ENCODE measurements at regions not wholly inside any gene's neighbourhood (a gene's known extent, or its start where the extent isn't known, plus 50 kb on each side); places are given as distances from the start of the nearest gene placed in this dataset.

GRCh38 chr6:147849401-147850330, 341.2 kb downstream of the SAMD5 start:
- no peak overlapping the region for H3K27ac ChIP-seq
- ATAC-seq = no peak
- no peaks in the 10 kb centered on the region for H3K4me1 ChIP-seq
- 68% methylated on average over 10 of the region's 10 CpGs for WGBS (ENCODE audit: missing lambda C conversion rate)
- FAIRE-seq = no peak
- H3K9me3 ChIP-seq = no peaks in the 10 kb centered on the region
- no peak overlapping the region for H3K4me3 ChIP-seq
- DNase-seq (ENCODE audit: low read depth in 1 of 2, low spot score in 1 of 2) = no peak
- POLR2A ChIA-PET = no interaction called here
- TF ChIP-seq TP53 (CRISPR knock-in tag; IDR thresholded peaks at IDR 0.05) (no peak), MAFK (IDR thresholded peaks at IDR 0.05; ENCODE audit: partially characterized antibody) (peak; percentile 36)
- CTCF ChIA-PET = no interaction called here
- no peak overlapping the region for H3K4me2 ChIP-seq

DNA sequence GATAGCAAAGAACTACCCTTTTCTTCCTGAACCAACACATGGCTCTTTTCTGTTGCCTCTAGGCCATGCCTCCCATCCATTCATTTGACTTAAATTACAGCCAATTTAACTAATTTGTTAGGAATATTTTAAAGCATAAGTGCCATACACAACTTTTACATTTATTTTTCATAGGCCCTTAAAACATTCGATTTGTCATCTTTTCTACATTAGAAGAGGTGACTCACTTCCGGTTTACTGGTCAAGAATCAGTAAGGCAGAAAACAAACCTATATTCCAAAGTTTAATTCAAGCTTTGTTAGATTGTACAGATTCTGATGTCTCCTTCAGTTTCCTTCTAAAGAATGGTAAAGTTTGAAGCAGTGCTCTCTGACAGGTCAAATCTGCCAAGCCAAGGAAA, 344.3 kb downstream of the SAMD5 start:
- Histone ChIP-seq H3K27ac (no peak overlapping the region), H3K4me3 (no peak overlapping the region), H3K4me2 (no peak overlapping the region), H3K4me1 (no peaks in the 10 kb centered on the region), H3K9me3 (no peaks in the 10 kb centered on the region)
- ATAC-seq (no peak), FAIRE-seq (no peak), DNase-seq (ENCODE audit: low read depth in 1 of 2, low spot score in 1 of 2) (no peak)
- POLR2A ChIA-PET = no interaction called here
- no peak for TF ChIP-seq POLR2A (IDR thresholded peaks at IDR 0.05; ENCODE audit: low read length)
- TF ChIP-seq FOSL2 (IDR thresholded peaks at IDR 0.05) = no peak
- 0 out of 2 replicates have a peak, but pooled peaks have one; percentile 13 for TF ChIP-seq FOSL2 (CRISPR knock-in tag; IDR thresholded peaks at IDR 0.05)
- CTCF ChIA-PET = no interaction called here
- 49% methylated on average over 2 of the region's 2 CpGs for WGBS (ENCODE audit: missing lambda C conversion rate)

DNA sequence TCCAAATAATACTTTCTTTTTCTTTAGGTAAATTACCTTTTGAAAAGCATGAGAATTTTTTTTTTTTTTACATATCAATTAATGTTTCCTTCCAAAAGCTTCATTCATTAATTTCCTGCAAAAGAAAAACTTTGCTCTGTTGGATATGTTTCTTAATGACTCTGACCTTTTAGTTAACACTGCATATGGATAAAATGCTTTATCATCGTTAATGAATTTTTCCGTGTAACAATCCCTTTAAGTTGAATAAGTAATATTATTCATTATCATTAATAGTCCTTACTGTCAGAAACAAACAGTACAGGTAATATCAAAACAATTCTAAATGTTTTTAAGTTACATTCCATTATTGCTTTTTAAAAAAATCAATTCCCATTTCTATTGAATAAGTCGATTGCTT, 345.1 kb downstream of the SAMD5 start:
- ChIA-PET CTCF (no interaction called here), POLR2A (no interaction called here)
- DNase-seq (ENCODE audit: low read depth in 1 of 2, low spot score in 1 of 2) (no peak), FAIRE-seq (no peak), ATAC-seq (no peak)
- 81% methylated on average over 3 of the region's 3 CpGs for WGBS (ENCODE audit: missing lambda C conversion rate)
- Histone ChIP-seq H3K4me3 (no peak overlapping the region), H3K4me2 (no peak overlapping the region), H3K4me1 (no peaks in the 10 kb centered on the region), H3K9me3 (no peaks in the 10 kb centered on the region), H3K27ac (no peak overlapping the region)
- no peak for TF ChIP-seq ELK1 (IDR thresholded peaks at IDR 0.05; ENCODE audit: low read depth, low read length)
- TF ChIP-seq HOXA7 (CRISPR knock-in tag; IDR thresholded peaks at IDR 0.05) = no peak
- no peak for TF ChIP-seq E2F6 (IDR thresholded peaks at IDR 0.05; ENCODE audit: borderline replicate concordance, low read depth)
- no peak for TF ChIP-seq JUNB (IDR thresholded peaks at IDR 0.05)
- TF ChIP-seq PHF8 (IDR thresholded peaks at IDR 0.05; ENCODE audit: borderline replicate concordance, low read depth) = no peak
- TF ChIP-seq ZC3H11A (IDR thresholded peaks at IDR 0.05) = no peak
- TF ChIP-seq, protein P1, sequence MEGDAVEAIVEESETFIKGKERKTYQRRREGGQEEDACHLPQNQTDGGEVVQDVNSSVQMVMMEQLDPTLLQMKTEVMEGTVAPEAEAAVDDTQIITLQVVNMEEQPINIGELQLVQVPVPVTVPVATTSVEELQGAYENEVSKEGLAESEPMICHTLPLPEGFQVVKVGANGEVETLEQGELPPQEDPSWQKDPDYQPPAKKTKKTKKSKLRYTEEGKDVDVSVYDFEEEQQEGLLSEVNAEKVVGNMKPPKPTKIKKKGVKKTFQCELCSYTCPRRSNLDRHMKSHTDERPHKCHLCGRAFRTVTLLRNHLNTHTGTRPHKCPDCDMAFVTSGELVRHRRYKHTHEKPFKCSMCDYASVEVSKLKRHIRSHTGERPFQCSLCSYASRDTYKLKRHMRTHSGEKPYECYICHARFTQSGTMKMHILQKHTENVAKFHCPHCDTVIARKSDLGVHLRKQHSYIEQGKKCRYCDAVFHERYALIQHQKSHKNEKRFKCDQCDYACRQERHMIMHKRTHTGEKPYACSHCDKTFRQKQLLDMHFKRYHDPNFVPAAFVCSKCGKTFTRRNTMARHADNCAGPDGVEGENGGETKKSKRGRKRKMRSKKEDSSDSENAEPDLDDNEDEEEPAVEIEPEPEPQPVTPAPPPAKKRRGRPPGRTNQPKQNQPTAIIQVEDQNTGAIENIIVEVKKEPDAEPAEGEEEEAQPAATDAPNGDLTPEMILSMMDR (IDR thresholded peaks at IDR 0.05) = no peak
- no peak for TF ChIP-seq ATOH8 (CRISPR knock-in tag; IDR thresholded peaks at IDR 0.05; ENCODE audit: low read depth)
- no peak for TF ChIP-seq RAD21 (conservative IDR thresholded peaks at IDR 0.05 in 1 of 2, IDR thresholded peaks at IDR 0.05 in 1 of 2)
- TF ChIP-seq, protein P2, sequence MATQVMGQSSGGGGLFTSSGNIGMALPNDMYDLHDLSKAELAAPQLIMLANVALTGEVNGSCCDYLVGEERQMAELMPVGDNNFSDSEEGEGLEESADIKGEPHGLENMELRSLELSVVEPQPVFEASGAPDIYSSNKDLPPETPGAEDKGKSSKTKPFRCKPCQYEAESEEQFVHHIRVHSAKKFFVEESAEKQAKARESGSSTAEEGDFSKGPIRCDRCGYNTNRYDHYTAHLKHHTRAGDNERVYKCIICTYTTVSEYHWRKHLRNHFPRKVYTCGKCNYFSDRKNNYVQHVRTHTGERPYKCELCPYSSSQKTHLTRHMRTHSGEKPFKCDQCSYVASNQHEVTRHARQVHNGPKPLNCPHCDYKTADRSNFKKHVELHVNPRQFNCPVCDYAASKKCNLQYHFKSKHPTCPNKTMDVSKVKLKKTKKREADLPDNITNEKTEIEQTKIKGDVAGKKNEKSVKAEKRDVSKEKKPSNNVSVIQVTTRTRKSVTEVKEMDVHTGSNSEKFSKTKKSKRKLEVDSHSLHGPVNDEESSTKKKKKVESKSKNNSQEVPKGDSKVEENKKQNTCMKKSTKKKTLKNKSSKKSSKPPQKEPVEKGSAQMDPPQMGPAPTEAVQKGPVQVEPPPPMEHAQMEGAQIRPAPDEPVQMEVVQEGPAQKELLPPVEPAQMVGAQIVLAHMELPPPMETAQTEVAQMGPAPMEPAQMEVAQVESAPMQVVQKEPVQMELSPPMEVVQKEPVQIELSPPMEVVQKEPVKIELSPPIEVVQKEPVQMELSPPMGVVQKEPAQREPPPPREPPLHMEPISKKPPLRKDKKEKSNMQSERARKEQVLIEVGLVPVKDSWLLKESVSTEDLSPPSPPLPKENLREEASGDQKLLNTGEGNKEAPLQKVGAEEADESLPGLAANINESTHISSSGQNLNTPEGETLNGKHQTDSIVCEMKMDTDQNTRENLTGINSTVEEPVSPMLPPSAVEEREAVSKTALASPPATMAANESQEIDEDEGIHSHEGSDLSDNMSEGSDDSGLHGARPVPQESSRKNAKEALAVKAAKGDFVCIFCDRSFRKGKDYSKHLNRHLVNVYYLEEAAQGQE (IDR thresholded peaks at IDR 0.05) = no peak
- no peak for TF ChIP-seq SMC3 (IDR thresholded peaks at IDR 0.05)
- no peak for TF ChIP-seq HDAC2 (IDR thresholded peaks at IDR 0.05)
- TF ChIP-seq, protein P3, sequence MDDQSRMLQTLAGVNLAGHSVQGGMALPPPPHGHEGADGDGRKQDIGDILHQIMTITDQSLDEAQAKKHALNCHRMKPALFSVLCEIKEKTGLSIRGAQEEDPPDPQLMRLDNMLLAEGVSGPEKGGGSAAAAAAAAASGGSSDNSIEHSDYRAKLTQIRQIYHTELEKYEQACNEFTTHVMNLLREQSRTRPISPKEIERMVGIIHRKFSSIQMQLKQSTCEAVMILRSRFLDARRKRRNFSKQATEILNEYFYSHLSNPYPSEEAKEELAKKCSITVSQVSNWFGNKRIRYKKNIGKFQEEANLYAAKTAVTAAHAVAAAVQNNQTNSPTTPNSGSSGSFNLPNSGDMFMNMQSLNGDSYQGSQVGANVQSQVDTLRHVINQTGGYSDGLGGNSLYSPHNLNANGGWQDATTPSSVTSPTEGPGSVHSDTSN (IDR thresholded peaks at IDR 0.05) = no peak
- TF ChIP-seq TFCP2L1 (CRISPR knock-in tag; IDR thresholded peaks at IDR 0.05) = no peak
- no peak for TF ChIP-seq TP53 (CRISPR knock-in tag; IDR thresholded peaks at IDR 0.05)
- no peak for TF ChIP-seq KDM1A (IDR thresholded peaks at IDR 0.05; ENCODE audit: low read depth)
- no peak for TF ChIP-seq RNF2 (IDR thresholded peaks at IDR 0.05; ENCODE audit: borderline replicate concordance, low read depth)
- no peak for TF ChIP-seq RCOR1 (IDR thresholded peaks at IDR 0.05; ENCODE audit: low read depth, low read length)
